HEK293 (cell line): ENCODE measurements at regions not wholly inside any gene's neighbourhood (a gene's known extent, or its start where the extent isn't known, plus 50 kb on each side); places are given as distances from the start of the nearest gene placed in this dataset.

ENCODE experiments used
- CTCF ChIA-PET: fragments of 350-600 bp; formaldehyde crosslinking; extraction: SDS; loops from one replicate; lab custom pipeline; 2021; ENCODE audit warnings: antibody characterized with exemption; lab: Yijun Ruan, JAX
- POLR2A ChIA-PET: fragments of 300-600 bp; formaldehyde crosslinking; extraction: SDS; loops from one replicate; lab custom pipeline; 2020; ENCODE audit warnings: antibody characterized with exemption, inconsistent platforms; lab: Yijun Ruan, JAX
- H3K27ac ChIP-seq: fragments of 200-500 bp; sonication (Bioruptor generic); 2 replicates; pipeline ENCODE4 v1.5.1; 2014; ENCODE audit warnings: low read depth, low read length, control low read depth, inconsistent platforms; ENCODE audit errors: extremely low read depth
- H3K36me3 ChIP-seq, 2 experiments: fragments of 200-500 bp in 1 of 2; sonication (Bioruptor generic) in 1 of 2; 1 replicate in 1 of 2; 2 replicates in 1 of 2; pipeline ENCODE4 v1.5.1; 2014 to 2017; ENCODE audit warnings: inconsistent platforms in 2 of 2, low read length in 2 of 2; ENCODE audit not compliant: control insufficient read depth in 2 of 2, insufficient read depth in 1 of 2
- H3K4me1 ChIP-seq: fragments of 200-500 bp; sonication (Bioruptor generic); 2 replicates; pipeline ENCODE4 v1.5.1; 2014; ENCODE audit warnings: mild to moderate bottlenecking, low read length, inconsistent platforms; ENCODE audit not compliant: control insufficient read depth, insufficient read depth
- H3K4me3 ChIP-seq: 2 replicates; pipeline ENCODE4 v1.5.1; 2011; ENCODE audit warnings: low read depth, mild to moderate bottlenecking, control low read depth, low read length, moderate library complexity
- H3K9me3 ChIP-seq: fragments of 200-500 bp; sonication (Bioruptor generic); 2 replicates; pipeline ENCODE4 v1.5.1; 2014; ENCODE audit warnings: low read depth, low read length, inconsistent platforms; ENCODE audit not compliant: control insufficient read depth, insufficient read depth
- BCL6B ChIP-seq: fragments of 450-650 bp; formaldehyde crosslinking; IDR thresholded peaks from 2 replicates; pipeline ENCODE4 v1.5.1; 2017; ENCODE audit warnings: missing biosample characterization, missing genetic modification characterization
- KLF1 ChIP-seq: fragments of 450-650 bp; formaldehyde crosslinking; IDR thresholded peaks from 2 replicates; pipeline ENCODE4 v1.5.1; 2016; ENCODE audit warnings: missing biosample characterization, missing genetic modification characterization
- TSHZ1 ChIP-seq: fragments of 450-650 bp; formaldehyde crosslinking; IDR thresholded peaks from 2 replicates; pipeline ENCODE4 v1.5.1; 2016; ENCODE audit warnings: missing biosample characterization, missing genetic modification characterization, borderline replicate concordance
- WT1 ChIP-seq: fragments of 450-650 bp; formaldehyde crosslinking; IDR thresholded peaks from 2 replicates; pipeline ENCODE4 v1.5.1; 2016; ENCODE audit warnings: missing biosample characterization, missing genetic modification characterization
- ZNF112 ChIP-seq: fragments of 450-650 bp; formaldehyde crosslinking; IDR thresholded peaks from 2 replicates; pipeline ENCODE4 v1.5.0; 2017; ENCODE audit warnings: missing biosample characterization, missing genetic modification characterization
- ZNF292 ChIP-seq: fragments of 450-650 bp; formaldehyde crosslinking; IDR thresholded peaks from 2 replicates; pipeline ENCODE4 v1.5.1; 2016; ENCODE audit warnings: low read depth, missing biosample characterization, missing genetic modification characterization, borderline replicate concordance
- ZNF341 ChIP-seq: fragments of 450-650 bp; formaldehyde crosslinking; IDR thresholded peaks from 2 replicates; pipeline ENCODE4; 2016; ENCODE audit warnings: low read depth, missing biosample characterization, missing genetic modification characterization
- ZNF518A ChIP-seq: fragments of 450-650 bp; formaldehyde crosslinking; conservative IDR thresholded peaks from 2 replicates; pipeline ENCODE4 v1.5.1; 2016; ENCODE audit warnings: low read depth, missing biosample characterization, missing genetic modification characterization
- ZNF529 ChIP-seq: fragments of 450-650 bp; formaldehyde crosslinking; IDR thresholded peaks from 2 replicates; pipeline ENCODE4 v1.5.1; 2017; ENCODE audit warnings: missing genetic modification characterization, missing biosample characterization; ENCODE audit not compliant: insufficient replicate concordance
- ZNF658 ChIP-seq: fragments of 450-650 bp; formaldehyde crosslinking; IDR thresholded peaks from 2 replicates; pipeline ENCODE4; 2016; ENCODE audit warnings: missing biosample characterization, missing genetic modification characterization
- ZNF776 ChIP-seq: fragments of 450-650 bp; formaldehyde crosslinking; IDR thresholded peaks from 2 replicates; pipeline ENCODE4 v1.5.0; 2017; ENCODE audit warnings: missing biosample characterization, missing genetic modification characterization, borderline replicate concordance

- Histone ChIP-seq H3K4me3 (no peak overlapping the region), H3K4me1 (no peaks in the 10 kb centered on the region), H3K36me3 (no peaks in the 10 kb centered on the region)
- CTCF ChIA-PET = no interaction called here
- TF ChIP-seq ZNF658 (tag by site-specific recombination) (no peak), ZNF292 (tag by site-specific recombination) (no peak)
- TF ChIP-seq, all 188 proteins: peak for 0
- POLR2A ChIA-PET = no interaction called here
- no peaks in the 10 kb centered on the region for H3K9me3 ChIP-seq
- no peak overlapping the region for H3K27ac ChIP-seq
These were observed 1023.2 kb downstream of the TBL1XR1 start for GRCh38 chr3:176174060-176174459.

- Histone ChIP-seq H3K27ac (no peak overlapping the region), H3K4me1 (no peaks in the 10 kb centered on the region), H3K9me3 (no peaks in the 10 kb centered on the region), H3K36me3 (no peaks in the 10 kb centered on the region), H3K4me3 (no peak overlapping the region)
- TF ChIP-seq TSHZ1 (no peak), ZNF341 (no peak), WT1 (tag by site-specific recombination) (no peak), ZNF112 (no peak), ZNF529 (tag by site-specific recombination) (no peak)
- POLR2A ChIA-PET = no interaction called here
- CTCF ChIA-PET = no interaction called here
These were observed 1024.8 kb downstream of the TBL1XR1 start for GRCh38 chr3:176172492-176172891.

GRCh38 chr3:176167272-176167671 lies 1030.0 kb downstream of the TBL1XR1 start:
- H3K4me1 ChIP-seq = no peaks in the 10 kb centered on the region
- no peak overlapping the region for H3K4me3 ChIP-seq
- H3K27ac ChIP-seq = no peak overlapping the region
- TF ChIP-seq ZNF776 (tag by site-specific recombination) (no peak), BCL6B (no peak)
- no peaks in the 10 kb centered on the region for H3K9me3 ChIP-seq
- POLR2A ChIA-PET = no interaction called here
- CTCF ChIA-PET = no interaction called here
- H3K36me3 ChIP-seq = no peaks in the 10 kb centered on the region

GRCh38 chr3:176160997-176161396 lies 1036.3 kb downstream of the TBL1XR1 start:
- POLR2A ChIA-PET = no interaction called here
- CTCF ChIA-PET = no interaction called here
- H3K27ac ChIP-seq = no peak overlapping the region
- no peaks in the 10 kb centered on the region for H3K9me3 ChIP-seq
- H3K4me3 ChIP-seq = no peak overlapping the region
- no peak for TF ChIP-seq KLF1 (tag by site-specific recombination)
- H3K4me1 ChIP-seq = no peaks in the 10 kb centered on the region
- H3K36me3 ChIP-seq = no peaks in the 10 kb centered on the region

- H3K4me3 ChIP-seq = no peak overlapping the region
- H3K36me3 ChIP-seq = no peaks in the 10 kb centered on the region
- H3K27ac ChIP-seq = no peak overlapping the region
- POLR2A ChIA-PET = no interaction called here
- H3K9me3 ChIP-seq = no peaks in the 10 kb centered on the region
- CTCF ChIA-PET = no interaction called here
- H3K4me1 ChIP-seq = no peaks in the 10 kb centered on the region
- TF ChIP-seq ZNF518A = no peak
These were observed 1037.5 kb downstream of the TBL1XR1 start for GRCh38 chr3:176159796-176160195.
